Astrocyte (in vitro differentiated cells and primary cell): ENCODE measurements at regions not wholly inside any gene's neighbourhood (a gene's known extent, or its start where the extent isn't known, plus 50 kb on each side); places are given as distances from the start of the nearest gene placed in this dataset.

Experiments
- DNase-seq: peaks from one replicate; pipeline ENCODE4 v3.0.0-alpha.2; 2010; ENCODE audit warnings: low read depth
- FAIRE-seq: peaks from 2 replicates; lab custom pipeline; 2011; peaks lifted over from hg19 to GRCh38; lab: Jason Lieb, UNC
- H2AFZ ChIP-seq: 2 replicates; pipeline ENCODE4 v1.6.0; 2012; ENCODE audit warnings: low read depth, low read length, inconsistent platforms
- H3K27ac ChIP-seq: 2 replicates; pipeline ENCODE4 v1.5.1; 2011; ENCODE audit warnings: low read depth, low read length, inconsistent platforms
- H3K27me3 ChIP-seq: 2 replicates; pipeline ENCODE4 v1.6.0; 2011; ENCODE audit warnings: low read length, inconsistent platforms; ENCODE audit not compliant: insufficient read depth
- H3K36me3 ChIP-seq: 2 replicates; pipeline ENCODE4 v1.5.1; 2011; ENCODE audit warnings: low read length, inconsistent platforms; ENCODE audit not compliant: insufficient read depth
- H3K4me1 ChIP-seq: 2 replicates; pipeline ENCODE4 v1.5.1; 2011; ENCODE audit warnings: low read length, inconsistent platforms; ENCODE audit not compliant: insufficient read depth
- H3K4me2 ChIP-seq: 2 replicates; pipeline ENCODE4 v1.6.0; 2012; ENCODE audit warnings: low read length, inconsistent platforms
- H3K4me3 ChIP-seq: 2 replicates; pipeline ENCODE4 v1.5.1; 2011; ENCODE audit warnings: low read depth, mild to moderate bottlenecking, low read length, inconsistent platforms; ENCODE audit not compliant: insufficient read depth
- H3K79me2 ChIP-seq: 2 replicates; pipeline ENCODE4 v1.6.0; 2012; ENCODE audit warnings: mild to moderate bottlenecking, low read length, inconsistent platforms; ENCODE audit not compliant: insufficient read depth
- H3K9ac ChIP-seq: 2 replicates; pipeline ENCODE4 v1.6.0; 2012; ENCODE audit warnings: mild to moderate bottlenecking, low read length, inconsistent platforms
- H3K9me3 ChIP-seq: 2 replicates; pipeline ENCODE4 v1.5.1; 2012; ENCODE audit warnings: low read depth, mild to moderate bottlenecking, low read length, inconsistent platforms; ENCODE audit not compliant: insufficient read depth
- H4K20me1 ChIP-seq: 2 replicates; pipeline ENCODE4 v1.6.0; 2012; ENCODE audit warnings: low read length, inconsistent platforms; ENCODE audit not compliant: insufficient read depth
- H3K27ac Mint-ChIP-seq: one replicate; pipeline ENCODE4 v1.8.0; 2021; ENCODE audit warnings: mild to moderate bottlenecking, mixed read lengths; ENCODE audit not compliant: unreplicated experiment
- H3K27me3 Mint-ChIP-seq: one replicate; pipeline ENCODE4 v1.8.0; 2021; ENCODE audit warnings: low read depth, mixed read lengths; ENCODE audit not compliant: unreplicated experiment
- H3K36me3 Mint-ChIP-seq: one replicate; pipeline ENCODE4 v1.8.0; 2021; ENCODE audit warnings: low read depth, mixed read lengths; ENCODE audit not compliant: unreplicated experiment
- H3K4me1 Mint-ChIP-seq: one replicate; pipeline ENCODE4 v1.8.0; 2021; ENCODE audit warnings: low read depth, mixed read lengths; ENCODE audit not compliant: unreplicated experiment
- H3K4me3 Mint-ChIP-seq: one replicate; pipeline ENCODE4 v1.8.0; 2021; ENCODE audit warnings: mild to moderate bottlenecking, moderate library complexity, mixed read lengths; ENCODE audit not compliant: unreplicated experiment
- H3K9me3 Mint-ChIP-seq: one replicate; pipeline ENCODE4 v1.8.0; 2021; ENCODE audit warnings: mild to moderate bottlenecking, mixed read lengths; ENCODE audit not compliant: unreplicated experiment
- CTCF ChIP-seq: IDR thresholded peaks from 2 replicates; pipeline ENCODE4 v1.5.1; 2011; ENCODE audit warnings: low read depth, mild to moderate bottlenecking, inconsistent platforms, low read length, moderate library complexity; ENCODE audit not compliant: insufficient read depth
- EZH2 ChIP-seq: IDR thresholded peaks from 2 replicates; pipeline ENCODE4 v1.6.1; 2012; ENCODE audit warnings: mild to moderate bottlenecking, low read length, inconsistent platforms; ENCODE audit not compliant: insufficient read depth

- no peaks in the 10 kb centered on the region for H3K4me1 ChIP-seq
- no peak overlapping the region for H2AFZ ChIP-seq
- no peaks in the 10 kb centered on the region for H3K36me3 Mint-ChIP-seq
- no peak overlapping the region for H3K4me2 ChIP-seq
- H3K9ac ChIP-seq = no peak overlapping the region
- H4K20me1 ChIP-seq = no peaks in the 10 kb centered on the region
- no peaks in the 10 kb centered on the region for H3K79me2 ChIP-seq
- H3K4me3 Mint-ChIP-seq = no peak overlapping the region
- no peaks in the 10 kb centered on the region for H3K9me3 ChIP-seq
- no peaks in the 10 kb centered on the region for H3K4me1 Mint-ChIP-seq
- no peak for TF ChIP-seq EZH2
- no peak for TF ChIP-seq CTCF
- no peak overlapping the region for H3K27ac Mint-ChIP-seq
- FAIRE-seq (no peak), DNase-seq (peak; percentile 49)
- no peaks in the 10 kb centered on the region for H3K27me3 Mint-ChIP-seq
- no peaks in the 10 kb centered on the region for H3K9me3 Mint-ChIP-seq
- no peak overlapping the region for H3K4me3 ChIP-seq
- H3K27ac ChIP-seq = no peak overlapping the region
- H3K36me3 ChIP-seq = no peaks in the 10 kb centered on the region
- H3K27me3 ChIP-seq = no peaks in the 10 kb centered on the region
These were observed 560.6 kb downstream of the CPS1 start for GRCh38 chr2:211117026-211117425.

GRCh38 chr2:211126256-211126655 is 569.9 kb downstream of the CPS1 start:
- H3K36me3 ChIP-seq = no peaks in the 10 kb centered on the region
- H4K20me1 ChIP-seq = no peaks in the 10 kb centered on the region
- no peaks in the 10 kb centered on the region for H3K79me2 ChIP-seq
- H3K9me3 ChIP-seq = no peaks in the 10 kb centered on the region
- no peak overlapping the region for H3K4me2 ChIP-seq
- H3K4me1 ChIP-seq = no peaks in the 10 kb centered on the region
- Mint-ChIP-seq H3K27ac (no peak overlapping the region), H3K36me3 (no peaks in the 10 kb centered on the region), H3K4me3 (no peak overlapping the region), H3K4me1 (peaks cover 2% of the 10 kb centered on the region), H3K27me3 (no peaks in the 10 kb centered on the region), H3K9me3 (no peaks in the 10 kb centered on the region)
- H3K27me3 ChIP-seq = no peaks in the 10 kb centered on the region
- no peak overlapping the region for H2AFZ ChIP-seq
- H3K9ac ChIP-seq = no peak overlapping the region
- DNase-seq (peak; percentile 64), FAIRE-seq (no peak)
- no peak overlapping the region for H3K27ac ChIP-seq
- H3K4me3 ChIP-seq = no peak overlapping the region
- no peak for TF ChIP-seq CTCF
- no peak for TF ChIP-seq EZH2

- Mint-ChIP-seq H3K4me3 (no peak overlapping the region), H3K36me3 (no peaks in the 10 kb centered on the region), H3K27me3 (no peaks in the 10 kb centered on the region), H3K4me1 (peaks cover 2% of the 10 kb centered on the region), H3K27ac (no peak overlapping the region), H3K9me3 (no peaks in the 10 kb centered on the region)
- H3K4me1 ChIP-seq = peaks cover 6% of the 10 kb centered on the region
- H3K4me3 ChIP-seq = no peak overlapping the region
- H3K27me3 ChIP-seq = no peaks in the 10 kb centered on the region
- H3K9ac ChIP-seq = no peak overlapping the region
- no peaks in the 10 kb centered on the region for H4K20me1 ChIP-seq
- no peaks in the 10 kb centered on the region for H3K36me3 ChIP-seq
- no peaks in the 10 kb centered on the region for H3K9me3 ChIP-seq
- H3K79me2 ChIP-seq = no peaks in the 10 kb centered on the region
- TF ChIP-seq EZH2 = no peak
- TF ChIP-seq CTCF = no peak
- H2AFZ ChIP-seq = no peak overlapping the region
- H3K4me2 ChIP-seq = no peak overlapping the region
- FAIRE-seq (no peak), DNase-seq (peak; percentile 48)
- H3K27ac ChIP-seq = no peak overlapping the region
These were observed 571.1 kb downstream of the CPS1 start for GRCh38 chr2:211127501-211127900.
